A549 (cell line): ENCODE measurements at regions not wholly inside any gene's neighbourhood (a gene's known extent, or its start where the extent isn't known, plus 50 kb on each side); places are given as distances from the start of the nearest gene placed in this dataset.
A peak's percentile ranks its signal among the peaks of the same experiment; 100 is the strongest.

ENCODE experiments used
- ATAC-seq, 2 experiments: fragments of 200-7000 bp in 1 of 2; fragments of >200 bp in 1 of 2; cut with Nextera tagmentation in 1 of 2; cut with Tn5 transposase in 1 of 2; 3 replicates each; pipeline versions ENCODE4 v1.8.0 to v1.9.1; 2018 to 2020; ENCODE audit warnings: mild to moderate bottlenecking in 1 of 2, moderate library complexity in 1 of 2
- CTCF ChIA-PET: fragments of 300-600 bp; sonication (Branson Sonifier 250); formaldehyde crosslinking; extraction: SDS; loops from one replicate; lab custom pipeline; 2021; ENCODE audit warnings: antibody characterized with exemption, inconsistent platforms; lab: Yijun Ruan, JAX
- POLR2A ChIA-PET: fragments of 350-600 bp; formaldehyde crosslinking; extraction: SDS; loops from one replicate; lab custom pipeline; 2021; ENCODE audit warnings: antibody characterized with exemption, inconsistent platforms; lab: Yijun Ruan, JAX
- DNase-seq, 2 experiments: peaks; one replicate each; pipeline versions ENCODE4 v3.0.0 to v3.0.0-alpha.2; 2011 to 2016; ENCODE audit warnings: low read depth in 1 of 2, low spot score in 1 of 2
- FAIRE-seq: peaks from 2 replicates; lab custom pipeline; 2011; peaks lifted over from hg19 to GRCh38; lab: Jason Lieb, UNC
- H3K27ac ChIP-seq, 2 experiments: fragments of >200 bp; sonication (Bioruptor Twin); formaldehyde crosslinking; 3 replicates each; pipeline ENCODE4 v1.5.1; 2016 to 2017
- H3K4me1 ChIP-seq: fragments of >200 bp; sonication (Bioruptor Twin); formaldehyde crosslinking; 3 replicates; pipeline ENCODE4 v1.6.1; 2016
- H3K4me2 ChIP-seq: fragments of >200 bp; sonication (Bioruptor Twin); formaldehyde crosslinking; 3 replicates; pipeline ENCODE4 v1.6.1; 2016
- H3K4me3 ChIP-seq: fragments of >200 bp; sonication (Bioruptor Twin); formaldehyde crosslinking; 3 replicates; pipeline ENCODE4 v1.5.1; 2016
- H3K9me3 ChIP-seq: fragments of >200 bp; sonication (Bioruptor Twin); formaldehyde crosslinking; 3 replicates; pipeline ENCODE4 v1.6.1; 2016
- EHF ChIP-seq: fragments of 250-450 bp; sonication (Bioruptor Pico); IDR thresholded peaks from 2 replicates; pipeline ENCODE4 v1.5.0; 2020; ENCODE audit warnings: mild to moderate bottlenecking
- FOSB ChIP-seq: fragments of 250-450 bp; sonication (Bioruptor Pico); IDR thresholded peaks from 2 replicates; pipeline ENCODE4 v1.5.0; 2020; ENCODE audit warnings: mild to moderate bottlenecking, moderate library complexity
- GATA3 ChIP-seq: IDR thresholded peaks from 2 replicates; pipeline ENCODE4 v1.6.1; 2012; ENCODE audit warnings: borderline replicate concordance
- HOXB13 ChIP-seq: fragments of 250-450 bp; sonication (Bioruptor Pico); IDR thresholded peaks from 2 replicates; pipeline ENCODE4 v1.5.0; 2020; ENCODE audit warnings: low read depth, mild to moderate bottlenecking, moderate library complexity
- KDM1A ChIP-seq: fragments of 200-600 bp; sonication (generic); IDR thresholded peaks from 2 replicates; pipeline ENCODE4 v1.6.1; 2016; ENCODE audit warnings: low read depth, mild to moderate bottlenecking
- PHF8 ChIP-seq: fragments of 200-600 bp; sonication (generic); IDR thresholded peaks from 2 replicates; pipeline ENCODE4 v1.6.1; 2016; ENCODE audit warnings: low read depth, mild to moderate bottlenecking, antibody characterized with exemption, moderate library complexity, borderline replicate concordance
- POLR2A ChIP-seq: IDR thresholded peaks from 2 replicates; pipeline ENCODE4 v1.6.1; 2012; ENCODE audit warnings: mild to moderate bottlenecking, low read length
- RAD21 ChIP-seq, 2 experiments: fragments of >200 bp in 1 of 2; sonication (Bioruptor Twin) in 1 of 2; formaldehyde crosslinking in 1 of 2; IDR thresholded peaks in 1 of 2; conservative IDR thresholded peaks in 1 of 2; 2 replicates in 1 of 2; 3 replicates in 1 of 2; pipeline ENCODE4 v1.6.1; 2012 to 2018; ENCODE audit warnings: inconsistent platforms in 1 of 2
- RNF2 ChIP-seq: fragments of 200-600 bp; sonication (generic); IDR thresholded peaks from 2 replicates; pipeline ENCODE4 v1.6.1; 2016; ENCODE audit warnings: low read depth, mild to moderate bottlenecking, antibody characterized with exemption, moderate library complexity, borderline replicate concordance
- SMC3 ChIP-seq: fragments of >200 bp; sonication (Bioruptor Twin); formaldehyde crosslinking; IDR thresholded peaks from 3 replicates; pipeline ENCODE4 v1.6.1; 2018; ENCODE audit warnings: inconsistent platforms
- SREBF2 ChIP-seq: fragments of 450-650 bp; IDR thresholded peaks from 2 replicates; pipeline ENCODE4 v1.6.1; 2014; ENCODE audit warnings: mild to moderate bottlenecking, moderate library complexity
- WGBS: methylation state at CpG from one replicate; pipeline ENCODE4 v1.1.6; 2017; ENCODE audit errors: missing lambda C conversion rate; 5-methylcytosine and 5-hydroxymethylcytosine counted together
- TF ChIP-seq, protein P1 (sequence below): IDR thresholded peaks from 2 replicates; pipeline ENCODE4 v1.6.1; 2012
- TF ChIP-seq, protein P2 (sequence below): fragments of >200 bp; sonication (Bioruptor Twin); formaldehyde crosslinking; IDR thresholded peaks from 3 replicates; pipeline ENCODE4 v1.5.1; 2016
- TF ChIP-seq, protein P3 (sequence below): IDR thresholded peaks from 2 replicates; pipeline ENCODE4 v1.6.1; 2012
- TF ChIP-seq, protein P4 (sequence below): fragments of 250-450 bp; sonication (Bioruptor Pico); IDR thresholded peaks from 2 replicates; pipeline ENCODE4 v1.5.0; 2020; ENCODE audit warnings: low read depth, mild to moderate bottlenecking, moderate library complexity

DNA sequence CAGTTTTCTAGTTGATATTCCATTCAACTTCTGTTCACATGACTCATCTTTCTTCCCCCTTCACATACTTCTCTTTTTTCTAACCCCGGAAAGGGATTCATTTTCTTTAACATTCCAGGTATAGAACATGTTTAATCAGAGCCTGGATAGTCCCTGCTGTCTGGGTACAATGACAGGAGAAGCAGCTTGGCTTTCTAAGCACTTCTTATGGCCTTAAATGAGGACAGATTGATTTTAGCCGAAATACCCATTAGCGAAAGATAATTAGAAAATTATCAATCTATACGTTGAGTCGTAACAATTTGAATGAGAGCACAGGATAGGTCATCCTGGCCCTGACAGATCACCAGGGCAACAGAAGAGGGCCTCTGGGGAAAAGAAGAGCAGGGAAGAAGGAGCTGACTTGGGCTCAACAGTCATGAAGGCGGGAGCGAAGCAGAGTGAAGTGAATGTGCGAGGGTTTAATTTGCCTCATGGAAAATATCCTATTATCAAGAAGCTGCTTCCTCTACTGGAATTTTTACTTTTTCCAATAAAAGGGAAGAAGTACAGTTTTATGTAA, 62.2 kb downstream of the PPP1R2C start:
- Histone ChIP-seq H3K9me3 (no peaks in the 10 kb centered on the region), H3K4me1 (no peaks in the 10 kb centered on the region), H3K4me3 (no peak overlapping the region), H3K4me2 (no peak overlapping the region), H3K27ac (no peak overlapping the region)
- FAIRE-seq (no peak), ATAC-seq (no peak), DNase-seq (no peak)
- TF ChIP-seq, protein P1, sequence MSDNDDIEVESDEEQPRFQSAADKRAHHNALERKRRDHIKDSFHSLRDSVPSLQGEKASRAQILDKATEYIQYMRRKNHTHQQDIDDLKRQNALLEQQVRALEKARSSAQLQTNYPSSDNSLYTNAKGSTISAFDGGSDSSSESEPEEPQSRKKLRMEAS: no peak
- no peak for TF ChIP-seq SREBF2
- TF ChIP-seq SMC3: no peak
- no peak for TF ChIP-seq EHF (CRISPR knock-in tag)
- no peak for TF ChIP-seq FOSB
- TF ChIP-seq POLR2A: no peak
- WGBS: 49% methylated on average over 8 of the region's 8 CpGs
- POLR2A ChIA-PET: no interaction called here
- CTCF ChIA-PET: interaction anchor here (0.9 to 1.1 kb wide), 3 partner anchors 13 to 955 kb away, joined by 3 read pairs; no protein-coding TSS in a partner anchor

DNA sequence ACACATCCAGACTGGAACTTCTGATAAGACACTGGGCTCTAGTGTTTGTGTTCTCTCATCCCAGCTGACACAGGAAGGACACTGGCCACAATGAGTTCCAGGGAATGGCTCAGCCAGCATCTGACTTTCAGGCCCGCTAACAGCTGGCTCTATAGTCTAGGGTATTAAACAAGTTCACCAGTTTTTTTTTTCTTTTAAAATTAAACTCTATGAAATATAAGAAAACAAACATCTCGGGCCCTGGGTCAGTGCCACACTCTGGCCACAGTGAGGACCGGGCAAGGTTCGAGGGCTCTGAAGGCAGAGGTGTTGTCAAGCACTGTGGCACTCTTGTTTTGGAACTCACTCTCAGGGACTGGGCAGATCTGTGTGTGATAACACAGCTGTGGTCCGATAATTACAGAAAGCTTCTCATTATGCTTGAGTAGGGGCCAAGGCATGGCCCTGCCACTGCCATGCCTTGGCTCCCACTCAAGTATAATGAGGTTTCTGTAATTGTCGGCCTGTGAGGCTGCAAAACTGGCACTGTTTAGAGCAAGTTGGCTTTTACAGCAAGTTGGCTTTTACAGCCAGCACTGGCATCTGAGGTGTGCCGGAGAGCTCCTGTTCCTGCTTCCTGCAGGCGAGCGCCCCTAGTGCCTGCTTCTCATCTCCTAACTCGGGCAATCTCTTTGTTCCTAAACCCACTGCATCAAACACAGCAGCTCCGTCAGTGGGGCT, 62.8 kb downstream of the PPP1R2C start:
- TF ChIP-seq, protein P1: no peak
- TF ChIP-seq RAD21 (conservative IDR thresholded peaks at IDR 0.05 in 1 of 2, IDR thresholded peaks at IDR 0.05 in 1 of 2) (peak in 1 of 2 experiments; percentile 26; a peak in 1 of 5 replicates), KDM1A (no peak)
- TF ChIP-seq, protein P2, sequence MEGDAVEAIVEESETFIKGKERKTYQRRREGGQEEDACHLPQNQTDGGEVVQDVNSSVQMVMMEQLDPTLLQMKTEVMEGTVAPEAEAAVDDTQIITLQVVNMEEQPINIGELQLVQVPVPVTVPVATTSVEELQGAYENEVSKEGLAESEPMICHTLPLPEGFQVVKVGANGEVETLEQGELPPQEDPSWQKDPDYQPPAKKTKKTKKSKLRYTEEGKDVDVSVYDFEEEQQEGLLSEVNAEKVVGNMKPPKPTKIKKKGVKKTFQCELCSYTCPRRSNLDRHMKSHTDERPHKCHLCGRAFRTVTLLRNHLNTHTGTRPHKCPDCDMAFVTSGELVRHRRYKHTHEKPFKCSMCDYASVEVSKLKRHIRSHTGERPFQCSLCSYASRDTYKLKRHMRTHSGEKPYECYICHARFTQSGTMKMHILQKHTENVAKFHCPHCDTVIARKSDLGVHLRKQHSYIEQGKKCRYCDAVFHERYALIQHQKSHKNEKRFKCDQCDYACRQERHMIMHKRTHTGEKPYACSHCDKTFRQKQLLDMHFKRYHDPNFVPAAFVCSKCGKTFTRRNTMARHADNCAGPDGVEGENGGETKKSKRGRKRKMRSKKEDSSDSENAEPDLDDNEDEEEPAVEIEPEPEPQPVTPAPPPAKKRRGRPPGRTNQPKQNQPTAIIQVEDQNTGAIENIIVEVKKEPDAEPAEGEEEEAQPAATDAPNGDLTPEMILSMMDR: 0 out of 3 replicates have a peak, but pooled peaks have one; percentile 15
- DNase-seq (peak; percentile 20 to 36), ATAC-seq (peak; percentile 85 to 89; a peak in 5 of 6 replicates), FAIRE-seq (no peak)
- 24% methylated on average over 11 of the region's 11 CpGs for WGBS
- Histone ChIP-seq H3K4me3 (no peak overlapping the region), H3K27ac (no peak overlapping the region), H3K4me2 (no peak overlapping the region), H3K4me1 (no peaks in the 10 kb centered on the region), H3K9me3 (no peaks in the 10 kb centered on the region)
- ChIA-PET POLR2A (no interaction called here), CTCF (interaction anchor here (0.5 to 1.1 kb wide), 6 partner anchors 12 to 955 kb away, joined by 3 to 4 read pairs (median 3); no protein-coding TSS in a partner anchor)

DNA sequence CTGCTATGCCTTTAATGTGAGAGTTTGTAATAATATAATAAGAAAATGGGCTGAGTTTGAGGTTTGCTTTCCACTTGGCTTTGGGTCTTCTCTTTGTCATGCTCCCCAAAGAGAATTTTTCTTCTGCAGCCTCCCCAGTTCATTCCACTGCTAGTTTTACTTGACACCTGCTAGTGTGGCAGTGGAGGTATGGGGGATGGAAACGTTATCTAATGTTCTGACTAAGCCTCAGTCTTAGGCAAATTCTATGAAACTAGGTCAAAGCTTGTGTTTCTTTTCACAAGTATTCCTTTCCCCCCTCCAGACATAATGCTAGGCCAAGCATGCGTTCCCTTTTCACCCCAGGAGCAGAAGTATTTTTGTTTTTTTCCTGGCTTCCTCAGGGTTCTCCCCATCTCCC, 67.5 kb downstream of the PPP1R2C start:
- FAIRE-seq (no peak), DNase-seq (no peak), ATAC-seq (no peak)
- no peaks in the 10 kb centered on the region for H3K9me3 ChIP-seq
- no peak overlapping the region for H3K4me3 ChIP-seq
- ChIA-PET CTCF (no interaction called here), POLR2A (no interaction called here)
- H3K4me1 ChIP-seq: no peaks in the 10 kb centered on the region
- H3K4me2 ChIP-seq: no peak overlapping the region
- WGBS: 37% methylated on average over 2 of the region's 2 CpGs
- TF ChIP-seq PHF8 (no peak), RNF2 (no peak), HOXB13 (no peak), SMC3 (no peak), GATA3 (no peak)
- TF ChIP-seq, protein P3, sequence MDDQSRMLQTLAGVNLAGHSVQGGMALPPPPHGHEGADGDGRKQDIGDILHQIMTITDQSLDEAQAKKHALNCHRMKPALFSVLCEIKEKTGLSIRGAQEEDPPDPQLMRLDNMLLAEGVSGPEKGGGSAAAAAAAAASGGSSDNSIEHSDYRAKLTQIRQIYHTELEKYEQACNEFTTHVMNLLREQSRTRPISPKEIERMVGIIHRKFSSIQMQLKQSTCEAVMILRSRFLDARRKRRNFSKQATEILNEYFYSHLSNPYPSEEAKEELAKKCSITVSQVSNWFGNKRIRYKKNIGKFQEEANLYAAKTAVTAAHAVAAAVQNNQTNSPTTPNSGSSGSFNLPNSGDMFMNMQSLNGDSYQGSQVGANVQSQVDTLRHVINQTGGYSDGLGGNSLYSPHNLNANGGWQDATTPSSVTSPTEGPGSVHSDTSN: no peak
- TF ChIP-seq, protein P4, sequence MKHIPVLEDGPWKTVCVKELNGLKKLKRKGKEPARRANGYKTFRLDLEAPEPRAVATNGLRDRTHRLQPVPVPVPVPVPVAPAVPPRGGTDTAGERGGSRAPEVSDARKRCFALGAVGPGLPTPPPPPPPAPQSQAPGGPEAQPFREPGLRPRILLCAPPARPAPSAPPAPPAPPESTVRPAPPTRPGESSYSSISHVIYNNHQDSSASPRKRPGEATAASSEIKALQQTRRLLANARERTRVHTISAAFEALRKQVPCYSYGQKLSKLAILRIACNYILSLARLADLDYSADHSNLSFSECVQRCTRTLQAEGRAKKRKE (CRISPR knock-in tag): no peak
- no peak overlapping the region for H3K27ac ChIP-seq
